Gastrocnemius medialis (tissue), 4 donors: ENCODE measurements at regions not wholly inside any gene's neighbourhood (a gene's known extent, or its start where the extent isn't known, plus 50 kb on each side); places are given as distances from the start of the nearest gene placed in this dataset.

ENCODE experiments used
- ATAC-seq, 2 donors: fragments of 150-250 bp; one replicate each; pipeline ENCODE4 v1.9.1; 2016
- DNase-seq, 2 donors: peaks; one replicate each; pipeline ENCODE4 v3.0.0-alpha.2; 2019
- H3K27ac ChIP-seq, 4 donors: fragments of 200-600 bp; sonication (generic); 1 replicate in 1 of 4; 2 replicates in 3 of 4; pipeline ENCODE4 v1.5.1; 2016 to 2018; ENCODE audit warnings: mild to moderate bottlenecking in 2 of 4, moderate library complexity in 1 of 4
- H3K27me3 ChIP-seq, 3 donors: fragments of 200-600 bp; sonication (generic) in 2 of 3; 1 replicate in 1 of 3; 2 replicates in 2 of 3; pipeline versions ENCODE4 v1.5.1 to v1.6.0; 2016 to 2019; ENCODE audit warnings: mild to moderate bottlenecking in 1 of 3, moderate library complexity in 1 of 3
- H3K36me3 ChIP-seq, 2 donors: fragments of 200-600 bp; sonication (generic) in 1 of 2; one replicate each; pipeline ENCODE4 v1.5.1; 2017 to 2018
- H3K4me1 ChIP-seq, 2 donors: fragments of 200-600 bp; sonication (generic) in 1 of 2; one replicate each; pipeline ENCODE4 v1.5.1; 2016 to 2017; ENCODE audit warnings: mild to moderate bottlenecking in 2 of 2
- H3K4me3 ChIP-seq, 4 donors: fragments of 200-600 bp; sonication (generic) in 3 of 4; 1 replicate in 1 of 4; 2 replicates in 3 of 4; pipeline ENCODE4 v1.5.1; 2016 to 2019; ENCODE audit warnings: mild to moderate bottlenecking in 2 of 4
- H3K9me3 ChIP-seq, 3 donors: fragments of 200-600 bp; sonication (generic) in 2 of 3; 1 replicate in 1 of 3; 2 replicates in 2 of 3; pipeline ENCODE4 v1.5.1; 2016 to 2019
- POLR2A ChIP-seq, 2 donors: fragments of 450-650 bp; IDR thresholded peaks; one replicate each; pipeline ENCODE4 v1.6.1; 2017; ENCODE audit warnings: antibody characterized with exemption in 2 of 2, mild to moderate bottlenecking in 2 of 2, moderate library complexity in 2 of 2
- in situ Hi-C, 4 donors: fragments of 200-750 bp; cut with MboI; loops; one replicate each; pipeline versions ENCODE4 v1.15.0 to v1.8.0; 2017; ENCODE audit warnings: low sequenced_read_pairs in 4 of 4
- intact Hi-C: fragments of 100-400 bp; cut with DNase I; formaldehyde crosslinking; loops from one replicate; pipeline ENCODE4 v1.15.1; 2023; ENCODE audit warnings: low total_unique reads
- TF ChIP-seq, protein P1 (sequence below), 5 experiments: fragments of 450-650 bp in 3 of 5; fragments of 200-600 bp in 2 of 5; sonication (generic) in 2 of 5; IDR thresholded peaks in 4 of 5; conservative IDR thresholded peaks in 1 of 5; 1 replicate in 4 of 5; 2 replicates in 1 of 5; pipeline ENCODE4 v1.5.1; 2016 to 2019; ENCODE audit warnings: antibody characterized with exemption in 5 of 5, mild to moderate bottlenecking in 3 of 5, moderate library complexity in 3 of 5

DNA sequence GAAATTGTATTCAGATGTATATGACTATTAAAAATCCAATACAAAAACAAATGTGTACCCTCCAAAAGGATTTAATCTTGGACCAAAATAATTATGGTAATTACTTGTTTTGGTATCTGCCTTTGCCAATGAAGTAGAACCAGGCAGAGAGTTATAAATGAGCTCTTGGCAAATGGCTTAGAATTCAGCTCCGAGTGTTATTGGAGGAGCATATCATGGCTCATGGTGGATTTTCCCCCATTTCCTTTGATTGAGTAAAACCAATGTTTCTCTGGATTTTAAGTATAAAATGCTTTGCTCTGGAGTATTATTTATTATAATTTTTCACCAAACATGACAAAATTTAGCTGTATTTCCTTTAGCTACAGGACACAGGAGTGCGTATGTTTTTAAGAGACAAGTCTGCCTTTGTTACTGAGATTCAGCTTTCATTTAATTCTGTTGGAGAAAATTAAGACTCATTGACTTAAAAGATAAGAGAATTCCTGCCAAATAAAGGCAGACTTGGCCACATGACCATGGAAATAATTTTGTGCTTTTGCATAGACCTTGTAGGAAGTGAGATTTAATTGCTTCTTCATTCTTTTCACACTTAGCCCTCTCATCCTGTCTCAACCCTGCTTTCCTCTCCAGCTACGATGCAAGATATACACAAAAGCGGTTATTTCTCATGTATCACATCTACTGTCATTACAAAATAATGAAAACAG is 281.0 kb upstream of the SOX11 start:
- Histone ChIP-seq H3K36me3 (no peaks in the 10 kb centered on the region), H3K4me1 (no peaks in the 10 kb centered on the region), H3K27ac (no peak overlapping the region), H3K9me3 (no peaks in the 10 kb centered on the region), H3K27me3 (no peaks in the 10 kb centered on the region), H3K4me3 (no peak overlapping the region)
- TF ChIP-seq POLR2A (IDR thresholded peaks at IDR 0.05) = no peak
- TF ChIP-seq, protein P1, sequence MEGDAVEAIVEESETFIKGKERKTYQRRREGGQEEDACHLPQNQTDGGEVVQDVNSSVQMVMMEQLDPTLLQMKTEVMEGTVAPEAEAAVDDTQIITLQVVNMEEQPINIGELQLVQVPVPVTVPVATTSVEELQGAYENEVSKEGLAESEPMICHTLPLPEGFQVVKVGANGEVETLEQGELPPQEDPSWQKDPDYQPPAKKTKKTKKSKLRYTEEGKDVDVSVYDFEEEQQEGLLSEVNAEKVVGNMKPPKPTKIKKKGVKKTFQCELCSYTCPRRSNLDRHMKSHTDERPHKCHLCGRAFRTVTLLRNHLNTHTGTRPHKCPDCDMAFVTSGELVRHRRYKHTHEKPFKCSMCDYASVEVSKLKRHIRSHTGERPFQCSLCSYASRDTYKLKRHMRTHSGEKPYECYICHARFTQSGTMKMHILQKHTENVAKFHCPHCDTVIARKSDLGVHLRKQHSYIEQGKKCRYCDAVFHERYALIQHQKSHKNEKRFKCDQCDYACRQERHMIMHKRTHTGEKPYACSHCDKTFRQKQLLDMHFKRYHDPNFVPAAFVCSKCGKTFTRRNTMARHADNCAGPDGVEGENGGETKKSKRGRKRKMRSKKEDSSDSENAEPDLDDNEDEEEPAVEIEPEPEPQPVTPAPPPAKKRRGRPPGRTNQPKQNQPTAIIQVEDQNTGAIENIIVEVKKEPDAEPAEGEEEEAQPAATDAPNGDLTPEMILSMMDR (IDR thresholded peaks at IDR 0.05 in 4 of 5, conservative IDR thresholded peaks at IDR 0.05 in 1 of 5) = no peak
- no peak for DNase-seq
- no peak for ATAC-seq
- intact Hi-C loops (no loop called here), in situ Hi-C loops (no loop called here)

DNA sequence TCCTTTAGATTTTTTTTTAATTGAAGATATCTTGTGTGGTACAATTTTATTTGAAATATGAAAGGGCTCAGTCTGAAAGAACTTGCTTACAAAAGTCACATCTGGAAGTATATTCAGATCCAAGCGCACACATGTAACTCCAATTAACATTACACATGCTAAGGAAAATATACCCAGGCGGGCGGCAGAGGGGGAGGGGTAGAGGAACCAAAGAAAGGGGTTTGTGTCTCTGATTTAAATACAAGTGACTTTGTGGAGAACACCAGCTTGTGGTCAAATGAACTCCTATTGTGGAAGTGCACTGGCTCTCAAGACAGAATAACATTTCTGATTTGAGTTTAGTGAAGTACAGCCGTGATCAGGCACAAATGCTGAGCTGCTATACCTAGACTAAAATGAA is 280.2 kb upstream of the SOX11 start:
- Histone ChIP-seq H3K27ac (no peak overlapping the region), H3K4me3 (no peak overlapping the region), H3K9me3 (no peaks in the 10 kb centered on the region), H3K36me3 (no peaks in the 10 kb centered on the region), H3K27me3 (no peaks in the 10 kb centered on the region), H3K4me1 (no peaks in the 10 kb centered on the region)
- TF ChIP-seq, protein P1 (IDR thresholded peaks at IDR 0.05 in 4 of 5, conservative IDR thresholded peaks at IDR 0.05 in 1 of 5) = no peak
- TF ChIP-seq POLR2A (IDR thresholded peaks at IDR 0.05) = no peak
- in situ Hi-C loops = no loop called here
- DNase-seq (no peak), ATAC-seq (no peak)
- intact Hi-C loops = no loop called here

DNA sequence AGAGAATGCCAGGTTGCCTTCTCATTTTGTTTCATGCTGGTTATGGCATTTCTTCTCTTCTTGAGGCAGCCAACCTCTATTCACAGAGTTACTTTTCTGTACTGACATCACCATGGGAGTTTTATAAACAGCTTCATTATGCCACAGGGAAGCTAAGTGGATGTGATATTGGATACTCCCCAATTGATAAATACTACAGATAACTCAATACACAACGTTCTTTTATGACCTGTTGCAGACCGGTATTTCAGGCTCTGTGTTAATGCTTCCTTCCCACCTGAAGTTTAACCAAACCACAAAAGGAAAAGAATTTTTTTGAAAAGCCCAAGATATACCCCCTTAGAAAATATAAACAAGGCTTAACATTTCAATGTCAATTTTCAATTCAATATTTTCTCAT is 258.3 kb upstream of the SOX11 start:
- intact Hi-C loops (no loop called here), in situ Hi-C loops (no loop called here)
- Histone ChIP-seq H3K27me3 (peaks cover 0 to 3% (median 0%) of the 10 kb centered on the region in 3 donors), H3K9me3 (no peaks in the 10 kb centered on the region), H3K27ac (no peak overlapping the region), H3K4me3 (no peak overlapping the region), H3K4me1 (no peaks in the 10 kb centered on the region), H3K36me3 (no peaks in the 10 kb centered on the region)
- no peak for TF ChIP-seq POLR2A (IDR thresholded peaks at IDR 0.05)
- TF ChIP-seq, protein P1 (IDR thresholded peaks at IDR 0.05 in 4 of 5, conservative IDR thresholded peaks at IDR 0.05 in 1 of 5) = no peak
- DNase-seq = no peak
- no peak for ATAC-seq

DNA sequence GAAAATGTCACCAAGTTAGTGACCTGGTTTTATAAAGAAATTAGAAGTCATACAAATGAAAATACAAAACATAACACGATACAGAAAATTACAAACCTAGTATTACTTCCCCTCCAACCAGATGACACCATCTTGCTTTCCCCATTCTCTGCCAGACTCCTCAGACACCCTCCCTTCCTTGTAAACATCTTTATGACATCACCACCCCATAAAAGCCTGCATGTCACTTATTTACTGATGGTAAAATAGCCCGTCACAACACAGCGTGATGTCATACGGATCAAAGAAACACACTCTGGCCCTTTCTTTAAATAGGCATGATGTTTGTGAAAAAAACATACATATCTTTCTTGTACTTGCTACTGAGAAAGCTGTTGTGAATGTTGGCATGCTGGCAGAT is 254.8 kb upstream of the SOX11 start:
- no peak for DNase-seq
- Histone ChIP-seq H3K36me3 (no peaks in the 10 kb centered on the region), H3K9me3 (no peaks in the 10 kb centered on the region), H3K4me1 (no peaks in the 10 kb centered on the region), H3K27ac (no peak overlapping the region), H3K27me3 (peaks cover 0 to 3% (median 0%) of the 10 kb centered on the region in 3 donors), H3K4me3 (no peak overlapping the region)
- intact Hi-C loops (no loop called here), in situ Hi-C loops (no loop called here)
- no peak for ATAC-seq
- TF ChIP-seq, protein P1 (IDR thresholded peaks at IDR 0.05 in 4 of 5, conservative IDR thresholded peaks at IDR 0.05 in 1 of 5) = no peak
- TF ChIP-seq POLR2A (IDR thresholded peaks at IDR 0.05) = no peak

- intact Hi-C loops = no loop called here
- Histone ChIP-seq H3K36me3 (no peaks in the 10 kb centered on the region), H3K4me1 (no peaks in the 10 kb centered on the region), H3K27me3 (peaks cover 0 to 3% (median 0%) of the 10 kb centered on the region in 3 donors), H3K4me3 (no peak overlapping the region), H3K27ac (no peak overlapping the region), H3K9me3 (no peaks in the 10 kb centered on the region)
- DNase-seq (no peak), ATAC-seq (no peak)
- in situ Hi-C loops = no loop called here
- TF ChIP-seq, protein P1 (IDR thresholded peaks at IDR 0.05 in 4 of 5, conservative IDR thresholded peaks at IDR 0.05 in 1 of 5) = no peak
- no peak for TF ChIP-seq POLR2A (IDR thresholded peaks at IDR 0.05)
Measured at GRCh38 chr2:5440174-5440573, 252.0 kb upstream of the SOX11 start.
